KMS-11 (cell line): ENCODE measurements at regions not wholly inside any gene's neighbourhood (a gene's known extent, or its start where the extent isn't known, plus 50 kb on each side); places are given as distances from the start of the nearest gene placed in this dataset.

Source experiments
- H2AFZ ChIP-seq: fragments of 200-600 bp; sonication (generic); 2 replicates; pipeline ENCODE4 v1.6.1; 2016; ENCODE audit warnings: antibody characterized with exemption, mixed run types, low read depth
- H3K27ac ChIP-seq: fragments of 200-600 bp; sonication (generic); 2 replicates; pipeline ENCODE4 v1.6.1; 2016; ENCODE audit warnings: mild to moderate bottlenecking, mixed run types
- H3K27me3 ChIP-seq: fragments of 200-600 bp; sonication (generic); 2 replicates; pipeline ENCODE4 v1.6.1; 2017; ENCODE audit warnings: mild to moderate bottlenecking, low read depth, mixed run types, moderate library complexity; ENCODE audit not compliant: insufficient read depth
- H3K36me3 ChIP-seq: fragments of 200-600 bp; sonication (generic); 2 replicates; pipeline ENCODE4 v1.6.1; 2017; ENCODE audit warnings: mild to moderate bottlenecking, mixed run types; ENCODE audit not compliant: insufficient read depth
- H3K4me1 ChIP-seq: fragments of 200-600 bp; sonication (generic); 2 replicates; pipeline ENCODE4 v1.6.1; 2016; ENCODE audit warnings: mild to moderate bottlenecking, low read depth, mixed run types; ENCODE audit not compliant: poor library complexity, severe bottlenecking
- H3K4me2 ChIP-seq: fragments of 200-600 bp; sonication (generic); 2 replicates; pipeline ENCODE4 v1.7.0; 2016; ENCODE audit warnings: mild to moderate bottlenecking, mixed run types
- H3K4me3 ChIP-seq: fragments of 200-600 bp; sonication (generic); IDR thresholded peaks from 2 replicates; pipeline ENCODE4 v1.6.1; 2017; ENCODE audit warnings: low read depth, low read length, mixed read lengths; ENCODE audit not compliant: insufficient read depth
- H3K79me2 ChIP-seq: fragments of 200-600 bp; sonication (generic); 2 replicates; pipeline ENCODE4 v1.6.1; 2016; ENCODE audit warnings: low read depth, mixed run types; ENCODE audit not compliant: insufficient read depth
- H3K9ac ChIP-seq: fragments of 200-600 bp; sonication (generic); 2 replicates; pipeline ENCODE4 v1.6.1; 2016; ENCODE audit warnings: mild to moderate bottlenecking, mixed run types
- H4K20me1 ChIP-seq: fragments of 200-600 bp; sonication (generic); 2 replicates; pipeline ENCODE4 v1.6.1; 2016; ENCODE audit warnings: mild to moderate bottlenecking, mixed run types; ENCODE audit not compliant: insufficient read depth
- CTCF ChIP-seq: fragments of 200-600 bp; sonication (generic); conservative IDR thresholded peaks from 2 replicates; pipeline ENCODE4 v1.6.1; 2017; ENCODE audit warnings: low read depth, mild to moderate bottlenecking, antibody characterized with exemption, low read length, moderate library complexity, mixed read lengths

- Histone ChIP-seq H3K9ac (no peak overlapping the region), H3K4me1 (peaks cover 3% of the 10 kb centered on the region), H3K27me3 (no peaks in the 10 kb centered on the region), H4K20me1 (no peaks in the 10 kb centered on the region), H2AFZ (no peak overlapping the region), H3K27ac (no peak overlapping the region), H3K79me2 (no peaks in the 10 kb centered on the region), H3K4me3 (no peak overlapping the region), H3K4me2 (no peak overlapping the region), H3K36me3 (no peaks in the 10 kb centered on the region)
- no peak for TF ChIP-seq CTCF
Observed at GRCh38 chr11:81596704-81597103, 1137.0 kb downstream of the FAM181B start.

GRCh38 chr11:81585390-81585933, 1148.2 kb downstream of the FAM181B start:
- H3K4me2 ChIP-seq, result no peak overlapping the region
- H3K27me3 ChIP-seq, result no peaks in the 10 kb centered on the region
- H4K20me1 ChIP-seq, result no peaks in the 10 kb centered on the region
- no peaks in the 10 kb centered on the region for H3K4me1 ChIP-seq
- no peak overlapping the region for H2AFZ ChIP-seq
- no peak overlapping the region for H3K27ac ChIP-seq
- no peak overlapping the region for H3K9ac ChIP-seq
- H3K79me2 ChIP-seq, result no peaks in the 10 kb centered on the region
- H3K4me3 ChIP-seq, result no peak overlapping the region
- H3K36me3 ChIP-seq, result no peaks in the 10 kb centered on the region
- TF ChIP-seq CTCF, result no peak

- Histone ChIP-seq H3K4me3 (no peak overlapping the region), H2AFZ (no peak overlapping the region), H3K36me3 (no peaks in the 10 kb centered on the region), H4K20me1 (no peaks in the 10 kb centered on the region), H3K79me2 (no peaks in the 10 kb centered on the region), H3K4me2 (no peak overlapping the region), H3K27ac (no peak overlapping the region), H3K4me1 (no peaks in the 10 kb centered on the region), H3K9ac (no peak overlapping the region), H3K27me3 (no peaks in the 10 kb centered on the region)
- no peak for TF ChIP-seq CTCF
Observed at GRCh38 chr11:81579339-81579738, 1154.3 kb downstream of the FAM181B start.

GRCh38 chr11:81578571-81578970, 1155.1 kb downstream of the FAM181B start:
- Histone ChIP-seq H3K27ac (no peak overlapping the region), H3K9ac (no peak overlapping the region), H3K4me3 (no peak overlapping the region), H3K4me1 (no peaks in the 10 kb centered on the region), H3K4me2 (no peak overlapping the region), H2AFZ (no peak overlapping the region), H4K20me1 (no peaks in the 10 kb centered on the region), H3K79me2 (no peaks in the 10 kb centered on the region), H3K27me3 (no peaks in the 10 kb centered on the region), H3K36me3 (no peaks in the 10 kb centered on the region)
- TF ChIP-seq CTCF, result no peak
